ENCODE measurements at regions not wholly inside any gene's neighbourhood (a gene's known extent, or its start where the extent isn't known, plus 50 kb on each side); places are given as distances from the start of the nearest gene placed in this dataset.

DNA sequence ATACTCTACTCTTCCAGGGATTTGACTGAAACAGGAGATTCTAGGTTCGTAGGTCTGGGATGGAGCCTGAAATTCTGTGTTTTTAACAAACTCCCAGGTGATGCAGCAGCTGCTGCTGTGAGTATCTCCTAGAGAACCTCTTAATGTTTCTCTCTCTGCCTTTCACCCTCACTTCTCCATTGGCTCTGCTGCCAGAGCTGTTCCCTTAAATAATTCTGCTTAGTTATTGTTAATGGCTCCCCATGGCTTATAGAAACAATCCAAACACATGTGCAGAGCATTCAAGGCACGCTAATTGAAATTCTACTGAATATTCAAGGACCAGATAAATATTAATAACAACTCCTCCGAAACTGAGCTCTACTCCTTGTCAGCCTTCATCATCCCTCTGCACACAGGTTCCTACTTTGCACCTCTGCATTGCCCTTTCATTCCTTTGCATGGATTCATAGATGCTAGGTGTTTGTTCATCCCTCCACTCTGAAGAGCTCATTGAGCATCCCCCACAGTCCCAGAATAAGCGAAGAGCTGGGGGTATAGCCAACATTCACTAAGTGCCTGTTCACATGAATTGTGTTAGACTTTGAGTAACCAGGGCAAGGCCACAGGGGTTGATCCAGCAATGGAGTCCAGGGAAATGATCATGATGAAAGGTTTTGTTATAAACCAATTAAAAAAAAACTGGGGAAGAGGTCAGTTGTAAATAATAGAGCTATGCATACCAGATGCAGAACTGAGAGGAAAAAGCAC, 488.4 kb upstream of the JAG1 start:
- FAIRE-seq: no peak
- CTCF ChIA-PET: interaction anchor here (0.6 kb wide), 1 partner anchor 13 kb away, joined by 3 read pairs; no protein-coding TSS in a partner anchor

More for the DNA sequence above, 488.4 kb upstream of the JAG1 start:
- DNase-seq (ENCODE audit: low read depth, low spot score): no peak
- BruUV-seq (replicated peaks): no TSS peak
- Histone ChIP-seq H3K9ac (ENCODE audit: control insufficient read depth, insufficient read depth, low read length) (no peak overlapping the region), H3K27me3 (replicated peaks in 1 of 2; ENCODE audit: control insufficient read depth in 2 of 2, insufficient read depth in 2 of 2, low read length in 1 of 2) (no peaks in the 10 kb centered on the region), H3K27ac (ENCODE audit: control insufficient read depth, insufficient read depth) (no peak overlapping the region), H3K36me3 (ENCODE audit: control insufficient read depth in 2 of 2, insufficient read depth in 2 of 2, low read length in 1 of 2) (no peaks in the 10 kb centered on the region), H3K4me3 (no peak overlapping the region), H3K4me1 (ENCODE audit: control insufficient read depth, insufficient read depth, low read length) (no peaks in the 10 kb centered on the region), H3K79me2 (ENCODE audit: control insufficient read depth, insufficient read depth, low read length) (no peaks in the 10 kb centered on the region), H4K20me1 (ENCODE audit: control insufficient read depth, insufficient read depth) (no peaks in the 10 kb centered on the region), H3K9me3 (replicated peaks; ENCODE audit: control insufficient read depth, insufficient read depth, low read length) (no peaks in the 10 kb centered on the region), H2AFZ (ENCODE audit: control insufficient read depth, low read depth, low read length) (no peak overlapping the region), H3K4me2 (ENCODE audit: control insufficient read depth, insufficient read depth) (no peak overlapping the region)
- SMC1A ChIA-PET (ENCODE audit: uncharacterized antibody, unreplicated experiment): interaction anchor here (0.6 to 1.6 kb wide), 10 partner anchors 9 to 322 kb away, joined by 3 to 4 read pairs (median 3); no protein-coding TSS in a partner anchor
- no peak for ATAC-seq
- TF ChIP-seq BHLHE40 (IDR thresholded peaks at IDR 0.05; ENCODE audit: borderline replicate concordance in 1 of 2, low read depth in 2 of 2, low read length in 1 of 2): no peak
- TF ChIP-seq, protein P1, sequence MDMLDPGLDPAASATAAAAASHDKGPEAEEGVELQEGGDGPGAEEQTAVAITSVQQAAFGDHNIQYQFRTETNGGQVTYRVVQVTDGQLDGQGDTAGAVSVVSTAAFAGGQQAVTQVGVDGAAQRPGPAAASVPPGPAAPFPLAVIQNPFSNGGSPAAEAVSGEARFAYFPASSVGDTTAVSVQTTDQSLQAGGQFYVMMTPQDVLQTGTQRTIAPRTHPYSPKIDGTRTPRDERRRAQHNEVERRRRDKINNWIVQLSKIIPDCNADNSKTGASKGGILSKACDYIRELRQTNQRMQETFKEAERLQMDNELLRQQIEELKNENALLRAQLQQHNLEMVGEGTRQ (IDR thresholded peaks at IDR 0.05; ENCODE audit: borderline replicate concordance, low read depth, low read length): no peak
- no peak for TF ChIP-seq MTA3 (IDR thresholded peaks at IDR 0.05; ENCODE audit: borderline replicate concordance, low read length)
- TF ChIP-seq, protein P2, sequence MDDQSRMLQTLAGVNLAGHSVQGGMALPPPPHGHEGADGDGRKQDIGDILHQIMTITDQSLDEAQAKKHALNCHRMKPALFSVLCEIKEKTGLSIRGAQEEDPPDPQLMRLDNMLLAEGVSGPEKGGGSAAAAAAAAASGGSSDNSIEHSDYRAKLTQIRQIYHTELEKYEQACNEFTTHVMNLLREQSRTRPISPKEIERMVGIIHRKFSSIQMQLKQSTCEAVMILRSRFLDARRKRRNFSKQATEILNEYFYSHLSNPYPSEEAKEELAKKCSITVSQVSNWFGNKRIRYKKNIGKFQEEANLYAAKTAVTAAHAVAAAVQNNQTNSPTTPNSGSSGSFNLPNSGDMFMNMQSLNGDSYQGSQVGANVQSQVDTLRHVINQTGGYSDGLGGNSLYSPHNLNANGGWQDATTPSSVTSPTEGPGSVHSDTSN (IDR thresholded peaks at IDR 0.05; ENCODE audit: insufficient replicate concordance, low read depth, low read length): no peak
- no peak for TF ChIP-seq CREB1 (IDR thresholded peaks at IDR 0.05; ENCODE audit: low read depth)
- no peak for TF ChIP-seq CEBPB (IDR thresholded peaks at IDR 0.05; ENCODE audit: borderline replicate concordance in 1 of 2, low read depth in 2 of 2, low read length in 2 of 2)
- no peak for TF ChIP-seq HCFC1 (IDR thresholded peaks at IDR 0.05; ENCODE audit: low read length)
- TF ChIP-seq ZNF384 (IDR thresholded peaks at IDR 0.05; ENCODE audit: borderline replicate concordance, low read depth, low read length): no peak
- no peak for TF ChIP-seq ASH2L (IDR thresholded peaks at IDR 0.05; ENCODE audit: borderline replicate concordance, low read depth)
- no peak for TF ChIP-seq POLR2AphosphoS5 (IDR thresholded peaks at IDR 0.05; ENCODE audit: low read length)
- no peak for TF ChIP-seq CBX3 (IDR thresholded peaks at IDR 0.05; ENCODE audit: borderline replicate concordance, low read depth)
- TF ChIP-seq RELA (IDR thresholded peaks at IDR 0.05; ENCODE audit: borderline replicate concordance, partially characterized antibody): no peak
- TF ChIP-seq TCF7 (IDR thresholded peaks at IDR 0.05; ENCODE audit: borderline replicate concordance): no peak
- TF ChIP-seq CREM (IDR thresholded peaks at IDR 0.05; ENCODE audit: low read depth): no peak
- POLR2A ChIA-PET: interaction anchor here (0.6 kb wide), 1 partner anchor 198 kb away, joined by 4 read pairs; no protein-coding TSS in a partner anchor
- RAD21 ChIA-PET (ENCODE audit: unreplicated experiment): interaction anchor here (0.7 kb wide), 1 partner anchor 653 kb away, joined by 3 read pairs; no protein-coding TSS in a partner anchor
- intact Hi-C loops (cut with micrococcal nuclease; ENCODE audit: unreplicated experiment): no loop called here
- WGBS (ENCODE audit: insufficient coverage, insufficient replicate concordance, low lambda C conversion rate, missing lambda C conversion rate): 5% methylated on average over 4 of the region's 4 CpGs
- in situ Hi-C loops (cut with MboI): no loop called here

Data from GM12878 (cell line).